Testis (tissue), 2 donors: ENCODE measurements at regions not wholly inside any gene's neighbourhood (a gene's known extent, or its start where the extent isn't known, plus 50 kb on each side); places are given as distances from the start of the nearest gene placed in this dataset.

Experiments used
- DNase-seq: peaks from one replicate; pipeline ENCODE4 v3.0.0-alpha.2; 2019
- H3K27ac ChIP-seq, 2 donors: fragments of 200-600 bp; sonication (generic); one replicate each; pipeline ENCODE4 v1.5.1; 2019
- H3K27me3 ChIP-seq: fragments of 200-600 bp; sonication (generic); one replicate; pipeline ENCODE4 v1.5.1; 2019
- H3K36me3 ChIP-seq: fragments of 200-600 bp; sonication (generic); one replicate; pipeline ENCODE4 v1.5.1; 2017; ENCODE audit warnings: low read depth; ENCODE audit errors: missing control alignments
- H3K4me1 ChIP-seq: fragments of 200-600 bp; sonication (generic); one replicate; pipeline ENCODE4 v1.5.1; 2019
- H3K4me3 ChIP-seq, 2 donors: fragments of 200-600 bp; sonication (generic); one replicate each; pipeline ENCODE4 v1.5.1; 2017 to 2019
- H3K9me3 ChIP-seq: fragments of 200-600 bp; sonication (generic); one replicate; pipeline ENCODE4 v1.5.1; 2017
- CTCF ChIP-seq, 3 experiments: fragments of 450-650 bp in 2 of 3; fragments of 200-600 bp in 1 of 3; sonication (generic) in 1 of 3; IDR thresholded peaks; one replicate each; pipeline ENCODE4 v1.5.1; 2016 to 2019; ENCODE audit warnings: antibody characterized with exemption in 3 of 3, mild to moderate bottlenecking in 2 of 3, moderate library complexity in 1 of 3
- POLR2A ChIP-seq: fragments of 450-650 bp; IDR thresholded peaks from one replicate; pipeline ENCODE4 v1.6.1; 2017; ENCODE audit warnings: antibody characterized with exemption, mild to moderate bottlenecking, moderate library complexity
- WGBS, 2 donors: methylation state at CpG; one replicate each; pipeline ENCODE4 v1.1.5; 2018; 5-methylcytosine and 5-hydroxymethylcytosine counted together
- intact Hi-C: fragments of 100-400 bp; cut with DNase I; formaldehyde crosslinking; loops from one replicate; pipeline ENCODE4 v1.15.1; 2023; ENCODE audit warnings: low total_unique reads

GRCh38 chrX:10773318-10773717, 152.9 kb upstream of the MID1 start:
- no peak for TF ChIP-seq POLR2A
- TF ChIP-seq CTCF (IDR thresholded peaks at IDR 0.05), result no peak
- no peak overlapping the region for H3K4me3 ChIP-seq
- 79 to 87% methylated on average over 3 of the region's 3 CpGs for WGBS, 2 donors
- no peaks in the 10 kb centered on the region for H3K36me3 ChIP-seq
- H3K27ac ChIP-seq, result no peak overlapping the region
- H3K27me3 ChIP-seq, result no peaks in the 10 kb centered on the region
- intact Hi-C loops, result no loop called here
- H3K9me3 ChIP-seq, result no peaks in the 10 kb centered on the region
- DNase-seq, result no peak
- no peaks in the 10 kb centered on the region for H3K4me1 ChIP-seq

GRCh38 chrX:10781847-10782530, 161.6 kb upstream of the MID1 start:
- H3K27ac ChIP-seq, result no peak overlapping the region
- no peaks in the 10 kb centered on the region for H3K4me1 ChIP-seq
- no peak for DNase-seq
- H3K36me3 ChIP-seq, result no peaks in the 10 kb centered on the region
- H3K4me3 ChIP-seq, result no peak overlapping the region
- no peaks in the 10 kb centered on the region for H3K27me3 ChIP-seq
- intact Hi-C loops, result no loop called here
- WGBS, 2 donors, result 86 to 89% methylated on average over 9 of the region's 9 CpGs
- TF ChIP-seq CTCF (IDR thresholded peaks at IDR 0.05) (no peak), POLR2A (no peak)
- no peaks in the 10 kb centered on the region for H3K9me3 ChIP-seq

- Histone ChIP-seq H3K4me3 (no peak overlapping the region), H3K4me1 (no peaks in the 10 kb centered on the region), H3K27ac (no peak overlapping the region), H3K27me3 (no peaks in the 10 kb centered on the region), H3K9me3 (no peaks in the 10 kb centered on the region), H3K36me3 (no peaks in the 10 kb centered on the region)
- DNase-seq, result no peak
- no peak for TF ChIP-seq POLR2A
- TF ChIP-seq CTCF (IDR thresholded peaks at IDR 0.05), result no peak
- WGBS, 2 donors, result 98 to 100% methylated on average over 2 of the region's 2 CpGs
- intact Hi-C loops, result no loop called here
Observed at GRCh38 chrX:10783451-10783995, 163.1 kb upstream of the MID1 start.

- H3K36me3 ChIP-seq, result no peaks in the 10 kb centered on the region
- H3K27ac ChIP-seq, result no peak overlapping the region
- H3K9me3 ChIP-seq, result no peaks in the 10 kb centered on the region
- H3K4me3 ChIP-seq, result no peak overlapping the region
- H3K4me1 ChIP-seq, result no peaks in the 10 kb centered on the region
- DNase-seq, result no peak
- intact Hi-C loops, result no loop called here
- 95 to 97% methylated on average over 4 of the region's 4 CpGs for WGBS, 2 donors
- no peaks in the 10 kb centered on the region for H3K27me3 ChIP-seq
- TF ChIP-seq CTCF (IDR thresholded peaks at IDR 0.05) (no peak), POLR2A (no peak)
Observed at GRCh38 chrX:10787264-10787663, 166.9 kb upstream of the MID1 start.

- Histone ChIP-seq H3K27me3 (no peaks in the 10 kb centered on the region), H3K4me1 (no peaks in the 10 kb centered on the region), H3K9me3 (no peaks in the 10 kb centered on the region), H3K36me3 (no peaks in the 10 kb centered on the region), H3K4me3 (no peak overlapping the region), H3K27ac (no peak overlapping the region)
- DNase-seq, result no peak
- intact Hi-C loops, result no loop called here
- 79% methylated on average over 1 of the region's 1 CpG; no CpG with 5 or more reads in 1 of the 2 donors for WGBS, 2 donors
- TF ChIP-seq POLR2A (no peak), CTCF (IDR thresholded peaks at IDR 0.05) (no peak)
Observed at GRCh38 chrX:10794203-10794630, 173.8 kb upstream of the MID1 start.
